SHP77 treated with DMSO at 0.1 percent for 48 hours (cell line): ENCODE measurements at regions not wholly inside any gene's neighbourhood (a gene's known extent, or its start where the extent isn't known, plus 50 kb on each side); places are given as distances from the start of the nearest gene placed in this dataset.
"Not testable (repeated sequence)": the region's sequence is repeated elsewhere in the genome, so short reads cannot be mapped to it uniquely, and the experiment has no call there.

Source experiments
- DNase-seq: peaks from one replicate; lab custom pipeline; 2025; lab: John Stamatoyannopoulos, UW

DNA sequence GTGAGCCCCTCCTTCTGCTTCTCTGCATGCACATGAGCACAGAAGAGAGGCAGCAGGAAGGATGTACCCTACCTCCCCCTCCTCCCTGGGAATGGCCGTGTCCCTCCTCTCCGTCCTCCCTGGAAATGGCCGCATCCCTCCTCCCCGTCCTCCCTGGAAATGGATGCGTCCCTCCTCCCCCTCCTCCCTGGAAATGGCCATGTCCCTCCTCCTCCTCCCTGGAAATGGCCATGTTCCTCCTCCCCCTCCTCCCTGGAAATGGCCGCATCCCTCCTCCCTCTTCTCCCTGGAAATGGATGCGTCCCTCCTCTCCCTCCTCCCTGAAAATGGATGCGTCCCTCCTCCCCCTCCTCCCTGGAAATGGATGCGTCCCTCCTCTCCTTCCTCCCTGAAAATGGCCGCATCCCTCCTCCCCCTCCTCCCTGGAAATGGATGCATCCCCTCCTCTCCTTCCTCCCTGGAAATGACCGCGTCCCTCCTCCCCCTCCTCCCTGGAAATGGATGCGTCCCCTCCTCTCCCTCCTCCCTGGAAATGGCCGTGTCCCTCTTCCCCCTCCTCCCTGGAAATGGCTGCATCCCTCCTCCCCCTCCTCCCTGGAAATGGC, 428.6 kb downstream of the AACS start:
- no peak for DNase-seq

DNA sequence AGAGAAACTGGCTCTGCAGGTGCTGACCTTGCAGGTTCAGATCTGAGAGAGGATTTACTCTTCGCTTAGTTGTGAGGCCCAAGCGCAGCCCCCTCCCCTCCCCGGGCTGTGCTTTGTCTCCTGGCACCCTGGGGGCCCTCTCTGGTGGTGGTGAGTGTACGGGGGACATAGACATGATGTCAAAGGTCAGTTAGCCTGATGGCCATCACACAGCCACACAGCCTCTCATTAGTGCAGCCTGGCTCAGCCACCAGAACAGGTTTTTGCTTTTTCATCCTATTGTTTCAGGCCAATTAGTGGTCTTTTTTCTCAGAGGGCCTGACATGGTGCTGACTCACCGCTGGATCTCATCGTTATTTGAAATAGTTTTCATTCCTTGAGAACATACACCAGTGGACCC, 437.9 kb downstream of the AACS start:
- no peak for DNase-seq

DNA sequence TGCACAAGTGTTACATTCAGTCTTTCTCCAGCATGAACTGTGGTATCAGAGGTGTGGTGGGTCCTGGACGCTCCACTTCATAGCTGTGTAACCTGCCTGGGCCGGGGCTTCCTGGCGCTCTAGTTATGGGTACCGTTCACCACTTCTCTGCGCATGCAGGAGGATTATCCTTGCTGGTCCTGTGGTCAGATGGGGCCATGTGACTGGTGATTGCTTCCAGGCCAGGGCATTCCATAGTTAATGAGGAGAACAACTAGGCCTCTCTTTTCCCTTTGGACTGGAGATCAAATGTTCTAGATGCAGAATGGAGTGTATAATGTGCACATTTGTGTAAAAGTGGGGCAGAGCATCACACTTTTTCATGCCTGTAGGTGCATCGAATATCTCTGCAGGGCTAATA, 444.0 kb downstream of the AACS start:
- DNase-seq = no peak

DNA sequence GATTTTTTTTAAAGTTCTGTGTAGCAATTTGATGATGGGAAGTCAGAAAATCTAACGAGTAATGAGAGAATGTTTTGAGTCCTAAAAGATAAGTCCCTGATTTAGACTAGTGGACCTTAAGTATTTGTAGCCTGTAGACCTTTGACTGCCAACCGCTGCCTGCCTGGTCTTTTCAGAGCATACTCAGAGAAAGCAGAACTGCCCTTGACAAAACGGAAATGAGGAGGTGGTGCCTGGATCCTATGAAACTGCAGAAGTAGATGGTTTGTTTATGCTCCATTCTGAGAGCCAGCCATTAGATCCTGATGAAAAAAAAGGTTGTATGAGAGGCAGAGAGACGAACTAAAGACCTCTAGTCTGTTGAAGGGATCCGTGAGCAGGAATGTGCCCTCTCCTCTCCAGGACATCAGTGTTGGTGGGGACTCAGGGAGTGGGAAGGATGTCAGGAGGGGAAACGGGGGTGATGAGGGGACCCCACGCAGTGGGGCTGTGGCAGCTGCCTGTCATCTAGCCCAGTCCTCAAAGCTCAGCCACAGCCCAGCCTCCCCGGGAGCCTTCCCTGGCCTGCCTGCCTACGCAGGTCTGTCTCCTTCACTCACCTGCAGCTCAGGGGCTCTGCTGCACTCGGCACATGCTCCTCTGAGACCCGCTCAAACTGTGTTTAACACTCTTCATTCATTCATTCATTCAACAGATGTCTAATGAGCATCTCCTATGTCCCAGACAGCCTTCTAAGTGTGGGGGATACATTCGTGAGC, 447.5 kb downstream of the AACS start:
- no peak for DNase-seq

DNA sequence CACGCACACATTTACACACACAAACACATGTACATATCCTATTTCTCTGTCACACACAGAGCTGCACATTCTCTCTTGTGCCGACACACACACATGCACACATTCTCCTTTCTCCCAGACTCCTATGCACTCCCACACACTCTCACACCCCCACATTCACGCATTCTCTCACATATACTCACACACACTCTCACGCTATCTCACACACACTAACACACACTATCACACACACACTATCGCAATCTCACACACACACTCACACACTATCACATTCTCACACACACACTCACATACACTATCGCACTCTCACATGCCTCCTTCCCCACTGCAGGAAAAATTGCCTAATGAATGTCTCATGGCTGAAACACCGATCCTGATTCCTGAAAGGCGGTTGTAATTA, 450.7 kb downstream of the AACS start:
- DNase-seq = no peak

DNA sequence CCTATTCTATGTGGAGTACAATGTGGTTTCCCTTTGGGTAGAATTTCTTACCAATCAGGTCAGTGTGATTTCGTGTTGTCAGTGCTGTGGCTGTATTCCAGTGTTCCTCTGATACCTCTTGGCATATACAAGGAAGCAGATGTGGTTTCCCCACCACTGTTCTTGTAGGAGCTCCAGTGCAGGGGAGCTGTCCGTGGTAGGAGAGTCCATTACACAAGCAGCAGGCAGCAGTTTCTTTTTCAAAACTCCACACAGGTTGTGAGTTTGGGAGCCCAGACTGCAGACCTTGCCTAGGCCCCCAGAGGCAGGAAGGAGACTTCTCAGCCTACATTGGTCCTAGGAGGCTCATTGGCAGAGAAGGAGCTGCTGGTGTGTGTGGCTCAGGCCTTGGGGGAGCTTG, 452.8 kb downstream of the AACS start:
- DNase-seq = no peak

DNA sequence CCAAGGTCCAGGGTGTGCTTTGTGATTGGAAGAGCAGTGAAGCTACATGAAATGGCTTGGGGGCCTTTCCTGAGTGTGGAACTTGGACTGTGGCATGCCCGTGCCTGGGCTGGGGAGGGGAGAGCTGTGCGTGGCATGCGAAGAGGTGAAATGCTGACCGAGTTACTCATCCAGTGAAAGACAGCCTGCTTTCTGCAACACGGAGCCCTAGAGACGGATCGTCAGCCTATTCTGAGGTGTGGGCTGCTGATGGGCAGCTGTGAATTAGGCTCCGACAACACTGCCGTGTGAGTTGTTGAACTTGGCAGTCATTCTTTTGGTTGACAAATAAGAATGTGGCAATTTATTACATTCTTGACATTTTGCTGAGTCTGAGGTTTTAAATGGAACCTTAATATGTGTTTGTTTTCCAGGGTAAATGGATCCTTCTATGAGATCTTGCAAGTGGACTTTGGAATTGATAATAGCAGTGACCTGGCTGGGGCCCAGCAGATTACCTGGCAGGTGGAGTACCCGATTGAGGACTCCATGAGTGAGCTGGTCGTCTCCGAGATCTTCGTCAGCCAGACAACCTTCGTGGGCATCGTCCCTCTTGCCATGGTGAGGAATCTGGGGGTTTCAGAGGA, 453.9 kb downstream of the AACS start:
- no peak for DNase-seq

DNA sequence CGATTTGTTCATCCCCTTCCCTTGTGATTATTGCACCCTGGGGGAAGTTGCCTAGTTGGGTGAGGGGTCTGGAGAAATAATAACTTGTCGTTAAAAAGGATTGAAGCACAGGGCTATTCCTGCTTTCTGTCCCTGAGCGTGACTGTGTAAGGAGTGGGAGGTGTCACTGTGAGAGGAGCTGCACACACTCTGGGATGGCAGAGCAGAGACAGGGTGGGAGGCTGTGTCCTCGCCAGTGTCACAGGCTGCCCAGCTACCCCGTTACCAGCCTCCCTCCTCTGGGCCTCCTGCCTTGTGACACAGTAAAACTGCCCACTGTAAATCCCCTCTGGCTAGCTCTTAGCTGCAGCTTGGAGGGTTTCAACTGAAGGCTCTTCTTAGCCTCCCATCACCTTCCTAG, 460.6 kb downstream of the AACS start:
- no peak for DNase-seq

DNA sequence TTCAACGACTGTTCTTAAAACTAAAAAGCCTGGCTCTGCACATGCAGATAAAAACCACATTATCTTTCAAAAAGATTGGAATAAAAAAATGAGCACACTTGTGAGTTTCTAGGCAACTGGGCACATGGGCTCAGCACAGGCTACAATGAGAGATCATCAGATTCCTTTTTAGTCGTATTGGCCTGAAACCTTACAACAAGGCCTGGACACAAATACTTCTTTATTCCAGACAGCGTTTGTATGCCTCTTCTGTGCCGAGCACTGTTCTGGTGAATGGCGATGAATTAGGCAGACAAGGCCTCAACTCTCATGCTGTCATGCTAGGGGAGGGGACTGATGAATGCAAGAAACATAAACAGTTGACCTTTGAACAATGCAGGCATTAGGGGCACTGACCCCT, 463.0 kb downstream of the AACS start:
- no peak for DNase-seq

DNA sequence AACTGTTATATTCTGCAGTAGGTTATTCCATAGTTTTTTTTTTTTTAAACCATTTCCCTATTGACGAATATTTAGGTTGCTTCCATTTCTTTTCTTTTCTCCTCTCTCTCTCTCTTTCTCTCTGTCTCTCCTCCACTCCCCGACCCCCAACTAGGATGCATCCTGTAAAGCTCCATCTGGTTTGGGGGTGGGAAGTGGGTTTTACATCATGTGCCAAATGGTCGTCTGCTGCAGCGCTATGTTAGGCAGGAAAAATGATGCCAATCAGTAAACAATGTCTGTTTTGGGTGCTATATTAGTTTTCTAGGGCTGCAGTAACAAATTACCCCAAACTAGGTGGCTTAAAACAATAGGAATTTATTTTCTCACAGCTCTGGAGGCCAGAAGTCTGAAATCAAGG, 465.0 kb downstream of the AACS start:
- no peak for DNase-seq

DNA sequence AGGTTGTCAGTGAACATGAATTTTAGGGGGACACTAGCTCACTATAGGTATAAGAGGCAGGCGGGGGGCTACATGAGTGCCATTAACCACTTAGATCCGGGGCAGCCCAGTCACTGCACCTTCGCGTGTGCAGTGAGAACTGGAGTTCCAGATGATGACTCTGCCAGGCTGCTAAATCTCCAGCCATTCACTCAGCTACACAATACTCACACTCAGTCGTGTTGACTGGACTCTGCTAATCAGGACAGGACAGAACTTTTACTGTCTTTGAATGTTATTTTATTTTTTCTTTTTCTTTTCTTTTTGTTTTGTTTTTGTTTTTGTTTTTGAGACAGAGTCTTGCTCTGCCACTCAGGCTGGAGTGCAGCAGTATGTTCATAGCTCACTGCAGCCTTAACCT, 465.6 kb downstream of the AACS start:
- no peak for DNase-seq

DNA sequence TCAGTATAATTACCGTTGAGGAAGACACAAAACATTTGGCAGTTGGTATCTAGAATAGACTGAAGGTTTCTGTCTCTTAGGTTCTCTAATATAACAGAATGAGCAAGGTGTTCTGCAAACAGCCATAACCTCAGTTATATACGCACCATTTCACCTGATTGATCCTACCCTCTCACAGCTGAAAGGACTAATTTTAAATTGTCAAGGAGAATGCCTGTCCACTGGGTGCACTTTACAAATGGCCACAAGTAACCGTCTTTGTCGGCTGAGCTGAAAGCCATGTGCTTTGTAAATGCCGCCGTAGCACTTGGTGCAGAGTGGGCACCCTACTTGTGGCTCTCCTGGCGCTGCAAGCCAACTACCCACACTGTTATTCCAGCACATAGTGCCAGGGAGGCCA, 466.3 kb downstream of the AACS start:
- DNase-seq = no peak

DNA sequence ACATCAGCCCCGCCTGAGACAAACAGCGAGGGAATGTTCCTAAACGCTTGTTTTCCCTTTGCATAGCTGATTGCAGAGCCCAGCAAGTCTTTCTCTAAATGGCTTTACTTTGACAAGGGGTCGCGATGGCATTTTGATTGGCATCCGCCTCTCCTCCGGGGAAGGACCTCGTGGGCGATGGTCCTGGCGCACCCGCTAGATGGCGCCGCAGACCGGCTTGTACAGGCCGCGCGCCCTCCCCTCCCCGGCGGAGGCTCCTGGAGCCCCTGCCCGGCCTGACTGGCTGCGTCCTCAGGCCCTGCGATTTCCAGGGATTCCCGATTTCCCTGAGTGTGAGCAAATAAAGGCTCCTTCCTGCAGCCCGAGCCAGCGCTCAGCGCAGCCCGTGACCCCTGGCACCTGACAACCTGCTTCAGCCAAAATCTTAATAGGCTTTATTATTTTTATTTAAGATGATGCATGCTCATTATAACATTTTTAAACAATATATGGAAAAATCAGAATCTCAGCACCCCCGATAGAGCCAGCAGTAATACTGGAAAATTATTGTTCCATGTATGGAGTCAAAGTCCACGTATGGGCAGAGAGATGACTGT, 468.3 kb downstream of the AACS start:
- peak; percentile 14 for DNase-seq

DNA sequence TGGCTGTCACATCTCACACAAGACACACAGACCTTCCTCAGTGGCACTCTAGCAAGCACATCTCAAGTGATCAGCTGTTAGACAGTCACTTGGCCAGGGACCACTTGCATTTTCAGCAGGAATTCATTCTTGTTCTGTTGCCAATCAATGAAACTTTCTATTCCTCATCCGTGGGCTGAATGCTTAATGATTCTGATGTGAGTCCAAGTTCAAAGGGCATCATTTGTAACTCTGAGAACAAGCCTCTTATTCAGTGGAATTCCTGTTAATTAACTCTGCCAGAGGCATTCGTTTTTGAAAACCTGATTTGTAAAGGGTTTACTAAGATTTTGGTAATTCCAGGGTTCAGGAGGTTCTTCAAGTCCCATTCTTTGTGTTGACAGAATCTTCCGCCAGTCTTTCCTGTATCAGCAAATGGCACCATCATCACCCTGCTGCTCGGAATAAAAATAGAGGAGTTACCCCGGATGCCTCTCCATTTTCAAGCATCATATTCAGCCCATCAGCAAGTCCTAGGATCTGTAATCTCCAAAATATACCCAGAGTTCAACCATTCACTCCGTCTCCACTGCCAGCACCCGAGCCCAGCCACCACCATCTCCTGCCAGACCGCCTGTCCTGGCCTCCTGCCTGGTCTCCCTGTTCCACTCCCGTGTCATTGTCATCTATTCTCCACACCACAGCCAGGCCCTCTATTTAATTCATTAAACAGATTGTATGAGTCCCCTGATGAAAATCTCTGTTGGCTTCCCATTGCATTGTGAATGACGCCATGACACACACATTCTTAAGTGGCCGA, 473.4 kb downstream of the AACS start:
- no peak for DNase-seq

DNA sequence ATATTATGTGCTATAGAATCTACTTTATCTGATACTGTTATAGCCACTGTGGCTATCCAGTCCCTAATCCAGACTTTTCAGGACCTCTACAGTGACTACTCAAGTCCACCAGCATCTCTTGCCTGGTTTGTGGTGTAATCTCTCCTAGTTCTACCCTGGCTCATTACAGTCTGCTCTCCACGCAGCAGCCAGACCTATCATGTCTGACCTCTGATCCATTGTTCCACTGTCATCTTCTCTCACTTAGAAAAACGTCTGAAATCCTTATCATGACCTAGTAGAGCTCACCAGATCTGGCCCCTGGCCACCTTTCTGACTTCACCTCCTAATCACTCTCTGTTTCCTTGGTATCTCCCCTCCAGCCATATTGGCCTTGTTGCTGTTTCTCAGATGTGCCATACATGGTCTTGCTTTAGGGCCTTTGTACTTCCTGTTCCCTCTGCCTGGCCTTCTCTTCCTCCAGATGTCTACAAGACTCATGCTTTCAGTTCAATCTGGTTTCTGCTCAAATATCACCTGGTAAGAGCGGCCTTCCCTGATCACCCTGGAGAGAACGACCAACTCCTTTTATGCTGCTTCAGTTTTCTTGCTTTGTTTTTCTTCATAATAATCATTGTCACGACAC, 475.5 kb downstream of the AACS start:
- no peak for DNase-seq

DNA sequence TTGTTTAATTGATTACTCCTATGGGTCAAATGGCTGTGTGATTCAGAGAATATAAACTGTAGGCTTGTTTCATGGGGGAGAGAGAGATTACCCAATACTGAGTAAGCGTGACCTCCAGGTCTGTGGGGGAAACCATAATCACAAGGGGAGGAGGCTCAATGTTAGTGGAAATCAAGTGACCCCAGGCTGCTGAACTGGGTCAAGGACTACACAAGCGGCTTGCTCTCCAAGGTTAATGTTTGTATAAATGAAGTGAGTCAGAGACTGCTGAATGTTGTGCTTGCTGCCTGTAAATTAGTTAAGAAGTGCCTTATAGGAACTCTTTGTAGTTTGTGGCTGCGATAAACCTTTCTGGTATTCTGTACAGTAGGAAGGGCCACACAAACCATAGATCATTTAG, 479.7 kb downstream of the AACS start:
- no peak for DNase-seq

DNA sequence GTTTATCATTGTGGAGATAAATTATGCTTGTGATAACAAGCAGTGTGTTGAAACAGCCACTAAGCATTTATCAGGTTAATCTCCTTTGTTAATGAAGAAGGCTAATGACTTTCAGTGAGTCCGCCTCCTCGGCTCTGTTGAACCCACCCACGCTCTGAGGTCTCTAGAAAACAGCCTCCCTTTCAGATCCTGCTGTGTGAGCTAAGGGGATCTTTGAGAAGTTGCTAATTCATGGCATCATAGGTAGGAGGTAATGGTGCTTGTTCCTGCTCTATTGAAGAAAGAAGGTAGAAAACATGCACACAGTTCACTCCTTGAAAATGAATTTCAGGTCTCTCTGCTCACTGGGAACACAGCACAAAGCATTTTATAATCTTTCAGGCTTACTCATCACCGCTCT, 483.9 kb downstream of the AACS start:
- DNase-seq = no peak

DNA sequence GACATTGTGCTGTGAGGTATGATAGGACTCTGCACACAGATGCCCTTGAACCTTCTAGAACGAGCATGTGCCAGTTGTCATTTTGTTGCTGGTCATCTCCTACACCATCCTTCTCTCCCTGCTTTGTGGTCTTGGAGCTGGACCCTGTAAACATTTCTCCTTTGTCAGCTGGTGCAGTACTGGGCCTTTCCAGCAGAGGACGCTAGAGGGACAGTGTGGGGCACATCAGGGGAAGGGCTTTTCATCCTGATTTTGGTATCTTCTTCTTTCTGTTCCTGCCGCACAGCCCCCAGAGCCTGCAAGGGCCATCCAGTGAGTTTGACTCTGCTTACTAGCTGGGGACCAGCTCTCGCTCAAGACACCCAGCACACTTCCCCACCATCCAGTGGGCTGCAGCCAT, 484.6 kb downstream of the AACS start:
- DNase-seq = no peak

DNA sequence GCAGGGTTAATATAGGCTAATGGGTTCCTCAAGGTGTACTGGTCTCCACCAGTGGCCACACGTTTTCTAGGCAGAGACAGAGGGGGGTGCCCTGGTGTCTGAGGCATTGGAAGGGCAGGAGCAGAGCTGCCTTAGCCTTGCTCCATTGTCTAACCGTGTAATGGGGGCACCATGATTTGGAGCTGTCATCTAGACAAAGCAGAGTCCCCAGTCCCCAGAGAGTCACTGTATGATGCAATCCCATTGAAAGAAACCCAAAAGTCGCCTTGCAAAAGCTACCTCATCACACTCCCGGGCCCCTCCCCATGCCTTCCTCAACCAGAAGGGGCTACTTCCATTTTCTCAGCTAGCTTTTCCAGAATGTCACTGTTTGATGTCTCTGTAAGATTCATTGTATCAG, 487.1 kb downstream of the AACS start:
- DNase-seq = no peak

DNA sequence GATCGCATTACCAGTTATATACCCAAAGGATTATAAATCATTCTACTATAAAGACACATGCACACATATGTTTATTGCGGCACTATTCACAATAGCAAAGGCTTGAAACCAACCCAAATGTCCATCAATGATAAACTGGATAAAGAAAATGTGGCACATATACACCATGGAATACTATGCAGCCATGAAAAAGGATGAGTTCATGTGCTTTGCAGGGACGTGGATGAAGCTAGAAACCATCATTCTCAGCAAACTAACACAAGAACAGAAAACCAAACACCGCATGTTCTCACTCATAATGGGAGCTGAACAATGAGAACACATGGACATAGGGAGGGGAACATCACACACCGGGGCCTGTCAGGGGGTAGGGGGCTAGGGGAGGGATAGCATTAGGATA, 495.8 kb downstream of the AACS start:
- DNase-seq = not testable (repeated sequence)

DNA sequence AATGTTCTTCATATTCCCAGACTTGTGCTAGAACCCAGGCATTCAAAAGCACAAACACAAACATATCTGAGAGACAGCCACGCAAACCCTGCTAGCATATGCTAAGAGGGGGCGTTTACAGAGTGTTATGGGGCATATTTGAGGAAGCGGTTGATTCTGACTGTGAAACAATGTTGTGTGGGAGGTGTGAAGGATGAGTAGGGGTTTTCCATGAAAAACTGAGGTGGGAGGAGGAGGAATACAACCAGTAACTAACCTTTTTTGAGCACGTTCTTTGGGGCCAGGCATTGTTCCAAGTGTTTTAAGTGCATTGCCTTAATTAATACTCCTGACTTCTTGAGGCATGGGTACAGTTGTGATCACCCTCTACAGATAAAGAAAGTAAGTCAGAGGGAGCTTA, 499.5 kb downstream of the AACS start:
- DNase-seq = no peak

DNA sequence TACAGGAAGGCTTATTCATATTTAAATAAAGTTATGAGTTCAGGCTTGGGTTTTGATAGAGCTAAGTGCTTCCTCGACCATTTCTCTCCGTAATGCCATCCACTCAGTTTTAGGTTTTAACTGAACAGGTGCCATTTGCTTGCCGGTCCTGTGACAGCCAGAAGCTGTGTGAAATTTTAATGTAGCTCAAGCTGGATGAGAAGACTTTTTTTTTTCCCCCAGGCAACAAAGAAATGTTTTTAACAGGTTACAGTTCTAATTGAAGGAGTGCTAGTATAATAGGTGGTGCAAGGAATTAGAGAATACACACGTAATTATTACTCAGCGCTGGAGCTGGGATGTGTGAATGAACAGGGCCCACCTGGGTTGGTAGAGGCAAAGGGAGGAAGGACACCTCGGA, 502.3 kb downstream of the AACS start:
- no peak for DNase-seq
